ENCODE measurements at regions not wholly inside any gene's neighbourhood (a gene's known extent, or its start where the extent isn't known, plus 50 kb on each side); places are given as distances from the start of the nearest gene placed in this dataset.

DNA sequence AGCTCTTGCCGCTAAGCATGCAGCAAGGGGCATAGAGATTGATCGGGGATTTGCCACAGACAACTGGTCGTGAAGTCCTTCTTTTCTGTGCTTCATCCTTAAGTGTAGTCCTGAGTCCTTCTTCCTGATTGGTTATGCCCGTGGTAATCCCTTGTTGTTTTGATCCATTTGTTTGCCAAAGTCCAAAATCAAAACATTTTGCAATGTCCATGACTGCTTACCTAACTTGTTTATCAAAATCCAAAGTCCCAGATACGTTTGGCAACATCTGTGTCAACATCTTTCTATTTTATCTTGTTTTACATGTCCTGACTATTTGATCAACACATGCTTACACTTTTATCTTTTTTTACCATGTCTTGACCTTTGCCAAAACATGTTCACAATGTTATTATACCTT is 229.0 kb upstream of the ZNF804A start:
- no peak for TF ChIP-seq POLR2A (IDR thresholded peaks at IDR 0.05; ENCODE audit: low read depth, low read length)
- TF ChIP-seq TAF1 (IDR thresholded peaks at IDR 0.05; ENCODE audit: borderline replicate concordance, low read depth, low read length), result no peak
